ENCODE measurements at regions not wholly inside any gene's neighbourhood (a gene's known extent, or its start where the extent isn't known, plus 50 kb on each side); places are given as distances from the start of the nearest gene placed in this dataset.

- TF ChIP-seq CTCF (IDR thresholded peaks at IDR 0.05; ENCODE audit: low read length) (no peak), EZH2 (IDR thresholded peaks at IDR 0.05; ENCODE audit: borderline replicate concordance, low read length) (no peak)
These were observed 175.5 kb upstream of the SLC30A5 start for GRCh38 chr5:68918306-68918705.
